ENCODE measurements at regions not wholly inside any gene's neighbourhood (a gene's known extent, or its start where the extent isn't known, plus 50 kb on each side); places are given as distances from the start of the nearest gene placed in this dataset.

GRCh38 chr18:78527984-78528383 lies 451.6 kb upstream of the SALL3 start:
- no peak for DNase-seq (ENCODE audit: low read depth)

- DNase-seq (ENCODE audit: low read depth): no peak
Measured at GRCh38 chr18:78528411-78529258, 451.0 kb upstream of the SALL3 start.

GRCh38 chr18:78531637-78532036 lies 448.0 kb upstream of the SALL3 start:
- no peak for DNase-seq (ENCODE audit: low read depth)

- DNase-seq (ENCODE audit: low read depth): no peak
Measured at GRCh38 chr18:78538669-78539440, 440.8 kb upstream of the SALL3 start.

GRCh38 chr18:78540636-78541529 lies 438.7 kb upstream of the SALL3 start:
- no peak for DNase-seq (ENCODE audit: low read depth)

- DNase-seq (ENCODE audit: low read depth): peak; percentile 8
Measured at GRCh38 chr18:78542204-78542603, 437.4 kb upstream of the SALL3 start.

GRCh38 chr18:78543201-78543725 lies 436.4 kb upstream of the SALL3 start:
- no peak for DNase-seq (ENCODE audit: low read depth)

GRCh38 chr18:78546281-78546680 lies 433.3 kb upstream of the SALL3 start:
- no peak for DNase-seq (ENCODE audit: low read depth)

- no peak for DNase-seq (ENCODE audit: low read depth)
Measured at GRCh38 chr18:78547817-78548216, 431.8 kb upstream of the SALL3 start.

GRCh38 chr18:78548261-78549058 lies 431.2 kb upstream of the SALL3 start:
- DNase-seq (ENCODE audit: low read depth): no peak

- DNase-seq (ENCODE audit: low read depth): no peak
Measured at GRCh38 chr18:78549971-78550370, 429.6 kb upstream of the SALL3 start.

GRCh38 chr18:78554944-78555608 lies 424.5 kb upstream of the SALL3 start:
- DNase-seq (ENCODE audit: low read depth): no peak

GRCh38 chr18:78557371-78557770 lies 422.2 kb upstream of the SALL3 start:
- no peak for DNase-seq (ENCODE audit: low read depth)

GRCh38 chr18:78558101-78558810 lies 421.4 kb upstream of the SALL3 start:
- no peak for DNase-seq (ENCODE audit: low read depth)

GRCh38 chr18:78558948-78559347 lies 420.7 kb upstream of the SALL3 start:
- DNase-seq (ENCODE audit: low read depth): no peak

GRCh38 chr18:78559584-78559983 lies 420.0 kb upstream of the SALL3 start:
- no peak for DNase-seq (ENCODE audit: low read depth)

- peak; percentile 27 for DNase-seq (ENCODE audit: low read depth)
Measured at GRCh38 chr18:78561757-78562510, 417.7 kb upstream of the SALL3 start.

GRCh38 chr18:78562531-78562961 lies 417.1 kb upstream of the SALL3 start:
- no peak for DNase-seq (ENCODE audit: low read depth)

- DNase-seq (ENCODE audit: low read depth): no peak
Measured at GRCh38 chr18:78563110-78563509, 416.5 kb upstream of the SALL3 start.

Measured in M059J (cell line).